RWPE2 (cell line): ENCODE measurements at regions not wholly inside any gene's neighbourhood (a gene's known extent, or its start where the extent isn't known, plus 50 kb on each side); places are given as distances from the start of the nearest gene placed in this dataset.
"Not testable (repeated sequence)": the region's sequence is repeated elsewhere in the genome, so short reads cannot be mapped to it uniquely, and the experiment has no call there.

ENCODE experiments used
- ATAC-seq: fragments of 200-7000 bp; cut with Tn5 transposase; 3 replicates; pipeline ENCODE4 v1.9.1; 2021; ENCODE audit warnings: low read depth
- DNase-seq: peaks from one replicate; pipeline ENCODE4 v3.0.0-alpha.2; 2020; ENCODE audit warnings: low spot score
- H3K27ac ChIP-seq: fragments of 450-650 bp; 2 replicates; pipeline ENCODE4 v1.5.1; 2017; ENCODE audit warnings: mild to moderate bottlenecking; ENCODE audit not compliant: poor library complexity, severe bottlenecking
- H3K27me3 ChIP-seq: fragments of 250-450 bp; sonication (Bioruptor Pico); 2 replicates; pipeline ENCODE4 v1.5.1; 2021; ENCODE audit warnings: mild to moderate bottlenecking, moderate library complexity; ENCODE audit not compliant: insufficient read depth, poor library complexity, severe bottlenecking
- H3K36me3 ChIP-seq: fragments of 250-450 bp; sonication (Bioruptor Pico); 2 replicates; pipeline ENCODE4 v1.5.1; 2020; ENCODE audit warnings: low read depth, mild to moderate bottlenecking, moderate library complexity
- H3K4me1 ChIP-seq: fragments of 250-450 bp; sonication (Bioruptor Pico); 2 replicates; pipeline ENCODE4 v1.5.1; 2021; ENCODE audit warnings: mild to moderate bottlenecking, moderate library complexity; ENCODE audit not compliant: insufficient read depth, poor library complexity, severe bottlenecking
- H3K4me3 ChIP-seq: fragments of 250-450 bp; sonication (Bioruptor Pico); 2 replicates; pipeline ENCODE4 v1.5.1; 2021; ENCODE audit warnings: mild to moderate bottlenecking, moderate library complexity; ENCODE audit not compliant: severe bottlenecking
- H3K9me3 ChIP-seq: fragments of 250-450 bp; sonication (Bioruptor Pico); 2 replicates; pipeline ENCODE4 v1.5.1; 2021; ENCODE audit warnings: mild to moderate bottlenecking, moderate library complexity; ENCODE audit not compliant: severe bottlenecking
- TF ChIP-seq, protein P1 (sequence below): fragments of 450-650 bp; IDR thresholded peaks from one replicate; pipeline ENCODE4 v1.5.1; 2017; ENCODE audit warnings: mild to moderate bottlenecking, moderate library complexity; ENCODE audit not compliant: poor library complexity, severe bottlenecking

DNA sequence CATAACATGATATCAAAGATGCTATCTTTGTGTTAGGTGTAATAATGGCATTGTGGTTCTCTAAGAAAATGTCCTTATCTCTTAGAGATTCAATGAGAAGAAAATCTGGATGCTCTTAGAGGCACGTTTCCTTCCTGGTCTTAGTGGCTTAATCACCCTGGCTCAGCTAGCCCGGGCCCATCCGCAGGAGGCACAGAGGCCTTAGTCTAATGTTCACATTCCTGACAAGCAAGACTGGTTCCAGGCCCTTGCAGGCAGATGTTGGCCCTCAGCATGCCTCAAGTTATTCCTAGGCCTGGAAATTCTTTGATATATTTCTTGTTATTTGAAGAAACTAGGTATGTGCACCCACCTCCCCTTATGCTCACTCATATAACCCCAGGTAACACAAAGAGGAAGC lies 357.6 kb downstream of the SFMBT2 start:
- Histone ChIP-seq H3K27me3 (no peaks in the 10 kb centered on the region), H3K4me3 (no peak overlapping the region), H3K27ac (no peak overlapping the region), H3K4me1 (no peaks in the 10 kb centered on the region), H3K36me3 (no peaks in the 10 kb centered on the region), H3K9me3 (no peaks in the 10 kb centered on the region)
- TF ChIP-seq, protein P1, sequence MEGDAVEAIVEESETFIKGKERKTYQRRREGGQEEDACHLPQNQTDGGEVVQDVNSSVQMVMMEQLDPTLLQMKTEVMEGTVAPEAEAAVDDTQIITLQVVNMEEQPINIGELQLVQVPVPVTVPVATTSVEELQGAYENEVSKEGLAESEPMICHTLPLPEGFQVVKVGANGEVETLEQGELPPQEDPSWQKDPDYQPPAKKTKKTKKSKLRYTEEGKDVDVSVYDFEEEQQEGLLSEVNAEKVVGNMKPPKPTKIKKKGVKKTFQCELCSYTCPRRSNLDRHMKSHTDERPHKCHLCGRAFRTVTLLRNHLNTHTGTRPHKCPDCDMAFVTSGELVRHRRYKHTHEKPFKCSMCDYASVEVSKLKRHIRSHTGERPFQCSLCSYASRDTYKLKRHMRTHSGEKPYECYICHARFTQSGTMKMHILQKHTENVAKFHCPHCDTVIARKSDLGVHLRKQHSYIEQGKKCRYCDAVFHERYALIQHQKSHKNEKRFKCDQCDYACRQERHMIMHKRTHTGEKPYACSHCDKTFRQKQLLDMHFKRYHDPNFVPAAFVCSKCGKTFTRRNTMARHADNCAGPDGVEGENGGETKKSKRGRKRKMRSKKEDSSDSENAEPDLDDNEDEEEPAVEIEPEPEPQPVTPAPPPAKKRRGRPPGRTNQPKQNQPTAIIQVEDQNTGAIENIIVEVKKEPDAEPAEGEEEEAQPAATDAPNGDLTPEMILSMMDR = no peak
- no peak for DNase-seq
- ATAC-seq = no peak

DNA sequence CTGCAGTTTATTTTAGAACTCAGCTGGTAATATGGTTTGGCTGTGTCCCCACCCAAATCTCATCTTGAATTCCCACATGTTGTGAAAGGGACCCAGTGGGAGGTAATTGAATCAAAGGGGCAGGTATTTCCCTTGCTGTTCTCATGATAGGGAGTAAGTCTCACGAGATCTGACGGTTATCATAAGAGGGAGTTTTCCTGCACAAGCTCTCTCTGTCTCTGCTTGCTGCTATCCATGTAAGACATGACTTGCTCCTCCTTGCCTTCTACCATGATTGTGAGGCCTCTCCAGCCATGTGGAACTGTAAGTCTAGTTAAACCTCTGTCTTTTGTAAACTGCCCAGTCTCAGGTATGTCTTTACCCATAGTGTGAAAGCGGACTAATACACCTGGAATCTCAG lies 360.8 kb downstream of the SFMBT2 start:
- not testable (repeated sequence) for H3K36me3 ChIP-seq, DNase-seq, H3K9me3 ChIP-seq, H3K4me3 ChIP-seq, H3K4me1 ChIP-seq, ATAC-seq, H3K27me3 ChIP-seq, H3K27ac ChIP-seq

DNA sequence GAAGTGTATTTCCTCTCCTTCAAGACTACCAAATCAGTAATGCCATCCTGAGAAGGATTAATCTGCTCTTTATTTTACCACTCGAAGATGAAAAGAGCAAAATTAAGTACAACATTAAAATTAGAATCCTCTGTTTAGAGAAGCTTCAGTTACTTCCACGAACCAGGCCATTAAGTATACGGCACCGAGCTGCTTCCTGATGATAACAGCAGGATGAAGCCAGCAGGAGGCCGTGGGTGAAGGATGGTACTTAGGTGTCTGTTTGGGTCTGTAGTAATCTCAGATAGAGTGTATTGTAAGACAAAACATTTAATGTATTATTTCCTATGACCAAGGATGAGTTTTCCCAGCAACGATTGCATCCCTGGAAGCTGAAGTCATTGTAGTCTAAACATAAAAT lies 362.8 kb downstream of the SFMBT2 start:
- H3K27me3 ChIP-seq = no peaks in the 10 kb centered on the region
- TF ChIP-seq, protein P1 = no peak
- H3K27ac ChIP-seq = no peak overlapping the region
- H3K36me3 ChIP-seq = no peaks in the 10 kb centered on the region
- H3K9me3 ChIP-seq = no peaks in the 10 kb centered on the region
- ATAC-seq = no peak
- no peaks in the 10 kb centered on the region for H3K4me1 ChIP-seq
- no peak for DNase-seq
- no peak overlapping the region for H3K4me3 ChIP-seq

DNA sequence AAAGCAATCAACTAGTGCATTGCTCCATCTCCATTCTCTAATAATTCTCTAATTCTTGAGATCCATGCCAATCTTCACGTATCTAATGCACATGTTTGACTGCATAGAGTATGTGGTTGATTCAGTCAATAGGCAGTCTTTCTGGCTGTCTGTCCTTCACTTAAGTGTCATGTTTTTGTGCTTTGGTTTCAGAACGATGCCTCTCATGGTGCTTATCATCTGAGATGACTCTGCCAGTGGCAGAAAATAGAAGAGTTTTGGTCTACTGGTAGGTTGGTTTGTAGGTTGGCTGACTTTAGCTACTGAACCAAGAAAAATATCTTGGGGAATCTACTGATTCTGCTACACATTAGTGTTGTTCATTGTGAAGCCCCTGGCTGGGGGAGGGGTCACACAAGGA lies 364.2 kb downstream of the SFMBT2 start:
- no peak overlapping the region for H3K4me3 ChIP-seq
- TF ChIP-seq, protein P1 = no peak
- H3K36me3 ChIP-seq = no peaks in the 10 kb centered on the region
- H3K27me3 ChIP-seq = no peaks in the 10 kb centered on the region
- no peak for DNase-seq
- no peak overlapping the region for H3K27ac ChIP-seq
- no peak for ATAC-seq
- no peaks in the 10 kb centered on the region for H3K9me3 ChIP-seq
- no peaks in the 10 kb centered on the region for H3K4me1 ChIP-seq

DNA sequence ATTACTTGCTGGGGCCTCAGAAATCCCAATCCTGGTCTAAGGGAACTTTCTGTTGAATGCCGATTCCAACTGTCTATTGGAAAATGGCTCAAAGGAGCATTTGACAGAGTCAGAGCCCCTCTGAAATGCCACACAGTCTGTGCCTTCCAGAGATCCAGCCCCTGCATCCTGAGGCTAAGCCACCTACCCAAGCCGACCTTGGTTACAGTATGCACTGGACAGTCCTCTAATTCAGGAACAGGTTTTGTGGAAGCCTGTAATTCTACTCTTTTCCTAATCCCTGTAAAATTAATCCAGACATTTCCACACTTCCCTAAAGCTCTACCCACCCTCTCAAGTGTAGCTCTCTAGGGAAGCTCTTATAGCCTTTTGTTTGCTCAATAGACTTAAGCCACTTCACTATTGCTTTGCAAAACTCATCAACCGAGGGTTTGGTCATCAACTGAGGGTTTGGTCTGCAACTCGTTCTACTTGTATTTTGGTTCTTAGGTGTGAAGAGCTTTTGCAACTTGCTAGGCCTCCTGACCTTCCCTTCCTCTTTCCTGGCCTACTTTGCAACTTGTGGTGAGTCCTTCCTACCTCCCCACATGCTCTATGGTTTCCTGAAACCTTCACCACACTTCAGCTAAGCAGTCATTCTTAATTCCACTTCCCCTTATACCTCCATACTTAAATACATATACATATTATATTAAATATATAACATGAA lies 364.8 kb downstream of the SFMBT2 start:
- Histone ChIP-seq H3K4me3 (no peak overlapping the region), H3K4me1 (no peaks in the 10 kb centered on the region), H3K9me3 (no peaks in the 10 kb centered on the region), H3K27ac (no peak overlapping the region), H3K36me3 (no peaks in the 10 kb centered on the region), H3K27me3 (peaks cover 3% of the 10 kb centered on the region)
- TF ChIP-seq, protein P1 = no peak
- DNase-seq = no peak
- ATAC-seq = no peak
